ENCODE measurements at regions not wholly inside any gene's neighbourhood (a gene's known extent, or its start where the extent isn't known, plus 50 kb on each side); places are given as distances from the start of the nearest gene placed in this dataset.

- H3K27me3 ChIP-seq (ENCODE audit: control insufficient read depth in 4 of 4, insufficient read depth in 4 of 4, low read length in 3 of 4): no peaks in the 10 kb centered on the region
- no peak overlapping the region for H3K27ac ChIP-seq (ENCODE audit: low read depth in 1 of 2, low read length in 2 of 2)
- 77% methylated on average over 5 of the region's 5 CpGs for WGBS
- no peaks in the 10 kb centered on the region for H3K4me1 ChIP-seq (ENCODE audit: control insufficient read depth in 4 of 4, insufficient read depth in 4 of 4, low read length in 3 of 4)
- H3K9me3 ChIP-seq (ENCODE audit: control insufficient read depth in 4 of 4, low read length in 3 of 4): no peaks in the 10 kb centered on the region
- DNase-seq (ENCODE audit: low spot score): no peak
- H3K36me3 ChIP-seq (ENCODE audit: control insufficient read depth in 4 of 4, insufficient read depth in 3 of 4, low read depth in 1 of 4, low read length in 3 of 4): no peaks in the 10 kb centered on the region
- H3K4me3 ChIP-seq (ENCODE audit: low read depth in 1 of 3, low read length in 3 of 3): no peak overlapping the region
- no peak for TF ChIP-seq REST (IDR thresholded peaks at IDR 0.05)
- TF ChIP-seq GABPA (IDR thresholded peaks at IDR 0.05 in 1 of 2, conservative IDR thresholded peaks at IDR 0.05 in 1 of 2): no peak
- TF ChIP-seq FOXA2 (IDR thresholded peaks at IDR 0.05): no peak
- TF ChIP-seq HNF4A (conservative IDR thresholded peaks at IDR 0.05): no peak
- TF ChIP-seq NR2F2 (IDR thresholded peaks at IDR 0.05): no peak
- TF ChIP-seq RXRA (IDR thresholded peaks at IDR 0.05): no peak
- TF ChIP-seq TAF1 (conservative IDR thresholded peaks at IDR 0.05): no peak
- no peak for TF ChIP-seq HNF4G (IDR thresholded peaks at IDR 0.05)
- TF ChIP-seq RAD21 (IDR thresholded peaks at IDR 0.05): no peak
- no peak for TF ChIP-seq MAX (IDR thresholded peaks at IDR 0.05)
- no peak for TF ChIP-seq ATF3 (IDR thresholded peaks at IDR 0.05)
- TF ChIP-seq YY1 (IDR thresholded peaks at IDR 0.05): no peak
- H3K9ac ChIP-seq (ENCODE audit: low read depth in 1 of 2, low read length in 2 of 2): no peak overlapping the region
Observed at GRCh38 chr13:64997438-64997837, 2232.7 kb downstream of the PCDH9 start.

- Histone ChIP-seq H3K4me3 (ENCODE audit: low read depth in 1 of 3, low read length in 3 of 3) (no peak overlapping the region), H3K27ac (ENCODE audit: low read depth in 1 of 2, low read length in 2 of 2) (no peak overlapping the region), H3K9me3 (ENCODE audit: control insufficient read depth in 4 of 4, low read length in 3 of 4) (no peaks in the 10 kb centered on the region), H3K4me1 (ENCODE audit: control insufficient read depth in 4 of 4, insufficient read depth in 4 of 4, low read length in 3 of 4) (no peaks in the 10 kb centered on the region), H3K27me3 (ENCODE audit: control insufficient read depth in 4 of 4, insufficient read depth in 4 of 4, low read length in 3 of 4) (no peaks in the 10 kb centered on the region), H3K9ac (ENCODE audit: low read depth in 1 of 2, low read length in 2 of 2) (no peak overlapping the region), H3K36me3 (ENCODE audit: control insufficient read depth in 4 of 4, insufficient read depth in 3 of 4, low read depth in 1 of 4, low read length in 3 of 4) (no peaks in the 10 kb centered on the region)
- no peak for TF ChIP-seq ATF3 (IDR thresholded peaks at IDR 0.05)
- TF ChIP-seq CTCF (IDR thresholded peaks at IDR 0.05; ENCODE audit: low read depth, low read length, missing input control): no peak
- TF ChIP-seq RAD21 (IDR thresholded peaks at IDR 0.05): no peak
- no peak for TF ChIP-seq JUND (IDR thresholded peaks at IDR 0.05)
- no peak for TF ChIP-seq HNF4G (IDR thresholded peaks at IDR 0.05)
- no peak for TF ChIP-seq FOXA1 (IDR thresholded peaks at IDR 0.05)
- no peak for TF ChIP-seq SP1 (IDR thresholded peaks at IDR 0.05)
- TF ChIP-seq NR2F2 (IDR thresholded peaks at IDR 0.05): no peak
- TF ChIP-seq TAF1 (conservative IDR thresholded peaks at IDR 0.05): no peak
- no peak for TF ChIP-seq EGR1 (IDR thresholded peaks at IDR 0.05; ENCODE audit: low read depth in 2 of 2)
- no peak for TF ChIP-seq FOXA2 (IDR thresholded peaks at IDR 0.05)
- TF ChIP-seq ZBTB33 (IDR thresholded peaks at IDR 0.05): no peak
- 75% methylated on average over 4 of the region's 4 CpGs for WGBS
- DNase-seq (ENCODE audit: low spot score): no peak
Observed at GRCh38 chr13:64993514-64994164, 2236.5 kb downstream of the PCDH9 start.

All from liver (tissue), 8 donors.